Stimulated activated CD4-positive, alpha-beta T cell treated with anti-CD3 and anti-CD28 coated beads, Interleukin-2, amount 100 ng/mL, for 24 hours (primary cell): ENCODE measurements at regions not wholly inside any gene's neighbourhood (a gene's known extent, or its start where the extent isn't known, plus 50 kb on each side); places are given as distances from the start of the nearest gene placed in this dataset.
A peak's percentile ranks its signal among the peaks of the same experiment; 100 is the strongest.
"Not testable (repeated sequence)": the region's sequence is repeated elsewhere in the genome, so short reads cannot be mapped to it uniquely, and the experiment has no call there.

Source experiments
- DNase-seq, 2 donors: peaks; one replicate each; pipeline ENCODE4 v3.0.0-alpha.2; 2020

DNA sequence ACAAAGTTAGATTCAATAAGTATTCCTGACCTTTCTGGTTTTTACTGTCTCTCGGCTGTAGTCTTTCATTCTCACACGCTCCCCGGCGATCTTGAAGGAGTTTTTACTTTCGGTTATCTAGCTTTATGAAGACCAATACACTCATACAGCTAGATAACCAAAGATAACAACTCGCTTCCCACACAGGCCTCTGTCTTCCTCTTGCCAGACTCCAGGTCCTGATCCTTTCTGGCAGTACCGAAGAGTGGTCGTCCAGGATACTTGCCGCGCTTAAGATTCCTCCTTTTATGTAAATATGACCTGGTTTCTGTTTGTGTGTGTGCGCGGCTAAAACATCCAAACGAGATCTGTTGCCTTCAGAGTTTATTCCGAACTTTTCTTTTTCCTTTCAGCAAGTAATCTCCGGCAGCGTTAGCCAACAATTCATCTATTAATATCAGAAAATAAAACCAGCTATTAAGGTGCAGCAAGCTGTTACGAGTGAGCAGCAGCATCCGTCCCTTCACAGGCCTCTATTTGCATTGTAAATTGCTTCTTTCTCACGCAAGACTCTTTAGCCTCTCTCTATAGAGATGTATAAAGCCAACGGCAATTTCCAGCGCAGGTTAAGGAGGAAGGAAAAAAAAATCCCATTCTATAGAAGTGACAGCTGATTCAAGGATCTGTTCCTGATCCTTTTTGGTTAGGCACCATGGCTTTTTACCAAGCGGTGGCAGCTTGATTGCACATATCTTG, 216.1 kb downstream of the MEF2C start:
- no peak for DNase-seq

DNA sequence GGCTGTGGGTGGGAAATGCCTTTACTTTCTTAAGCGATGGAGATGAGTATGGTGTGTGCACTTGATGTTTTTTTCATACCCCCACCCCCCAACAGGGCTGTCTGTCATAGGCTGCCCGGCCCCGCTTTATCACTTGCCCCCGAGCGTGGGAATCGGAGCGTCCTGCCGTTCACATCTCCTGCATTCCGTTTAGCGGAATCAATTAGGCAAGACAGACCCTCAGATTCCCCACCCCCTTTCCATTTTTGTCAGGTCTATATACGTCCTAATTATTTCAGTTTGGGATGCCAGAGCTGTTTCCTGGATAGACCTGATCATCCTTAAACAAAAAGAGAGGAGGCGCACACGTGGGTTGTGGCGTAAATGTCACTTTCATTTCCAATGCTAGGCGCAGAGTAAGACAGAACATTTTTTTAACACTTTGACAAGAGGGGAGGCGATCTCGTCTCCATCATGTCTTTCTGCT, 217.2 kb downstream of the MEF2C start:
- DNase-seq = no peak

DNA sequence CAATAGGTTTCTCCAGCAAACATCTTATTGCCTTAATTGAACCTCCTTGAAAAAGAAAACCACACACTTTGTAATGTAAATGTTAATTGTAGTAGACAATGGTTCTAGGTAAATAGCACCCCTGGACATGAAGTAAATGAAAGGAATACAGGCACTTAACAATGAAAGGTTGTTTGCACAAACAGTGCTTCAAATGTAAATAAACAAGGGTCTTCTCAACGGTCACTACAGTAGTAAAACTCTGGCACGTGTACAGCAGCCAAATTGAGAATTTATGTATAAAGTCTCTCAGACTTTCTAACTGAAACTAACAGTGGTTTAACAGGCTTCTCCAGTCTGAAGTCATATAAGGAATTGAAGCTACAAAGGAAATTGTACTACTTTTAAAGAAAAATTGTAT, 218.3 kb downstream of the MEF2C start:
- DNase-seq = no peak

DNA sequence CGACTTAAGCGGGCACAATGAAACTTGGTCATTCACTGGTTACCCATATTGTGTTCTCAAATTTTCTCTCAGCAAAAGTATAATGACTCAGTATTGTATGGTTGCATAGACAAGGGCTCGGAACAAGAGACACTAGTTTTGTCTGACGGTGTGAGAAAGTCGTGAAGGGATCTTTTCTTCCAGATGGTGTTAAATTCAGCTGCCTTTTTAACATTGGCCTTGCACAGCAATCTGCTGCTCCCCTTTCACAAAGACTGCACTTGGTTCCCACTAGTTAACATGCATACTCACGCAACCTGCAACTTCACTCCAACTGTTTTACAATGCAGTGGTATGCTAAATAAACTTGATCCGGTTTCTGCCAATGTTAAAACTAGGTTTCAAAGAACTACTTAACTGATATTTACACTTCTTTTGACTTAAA, 219.2 kb downstream of the MEF2C start:
- DNase-seq = no peak

DNA sequence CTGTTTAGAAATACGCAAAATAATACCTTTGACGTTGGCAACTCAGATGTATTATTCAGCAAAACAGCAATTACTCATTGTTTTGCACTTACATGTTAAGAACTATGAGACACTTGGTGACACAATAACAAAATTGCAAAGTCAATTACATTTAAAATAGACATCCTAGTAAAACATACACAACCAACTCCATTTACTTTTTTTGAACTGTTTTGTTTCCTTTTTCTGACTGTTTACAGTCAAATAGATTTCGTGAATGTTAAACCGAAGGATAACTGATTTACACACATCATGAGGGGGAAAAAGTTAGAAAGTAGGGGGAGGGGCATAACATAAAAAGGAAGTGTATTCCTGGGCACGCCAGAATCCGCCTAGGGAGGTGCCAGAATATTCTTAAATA, 220.1 kb downstream of the MEF2C start:
- DNase-seq = no peak

DNA sequence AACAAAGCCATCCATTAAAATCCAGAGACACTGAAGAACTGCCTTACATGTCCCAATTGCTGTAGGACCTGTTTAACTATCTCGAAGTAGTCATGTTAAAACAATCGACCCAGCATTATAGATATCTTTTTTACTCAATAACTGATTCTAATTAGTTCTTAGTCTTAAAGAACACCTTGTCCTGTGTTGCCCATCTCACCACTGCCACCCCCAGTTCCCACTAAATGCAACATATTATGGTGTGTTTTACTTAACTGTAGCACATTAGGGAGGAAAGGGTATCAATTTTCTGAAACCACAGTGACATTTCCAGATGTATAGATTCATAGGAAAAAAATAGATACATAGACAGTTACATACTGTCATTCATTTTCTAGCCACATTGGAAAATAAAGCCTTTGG, 221.2 kb downstream of the MEF2C start:
- DNase-seq = no peak

DNA sequence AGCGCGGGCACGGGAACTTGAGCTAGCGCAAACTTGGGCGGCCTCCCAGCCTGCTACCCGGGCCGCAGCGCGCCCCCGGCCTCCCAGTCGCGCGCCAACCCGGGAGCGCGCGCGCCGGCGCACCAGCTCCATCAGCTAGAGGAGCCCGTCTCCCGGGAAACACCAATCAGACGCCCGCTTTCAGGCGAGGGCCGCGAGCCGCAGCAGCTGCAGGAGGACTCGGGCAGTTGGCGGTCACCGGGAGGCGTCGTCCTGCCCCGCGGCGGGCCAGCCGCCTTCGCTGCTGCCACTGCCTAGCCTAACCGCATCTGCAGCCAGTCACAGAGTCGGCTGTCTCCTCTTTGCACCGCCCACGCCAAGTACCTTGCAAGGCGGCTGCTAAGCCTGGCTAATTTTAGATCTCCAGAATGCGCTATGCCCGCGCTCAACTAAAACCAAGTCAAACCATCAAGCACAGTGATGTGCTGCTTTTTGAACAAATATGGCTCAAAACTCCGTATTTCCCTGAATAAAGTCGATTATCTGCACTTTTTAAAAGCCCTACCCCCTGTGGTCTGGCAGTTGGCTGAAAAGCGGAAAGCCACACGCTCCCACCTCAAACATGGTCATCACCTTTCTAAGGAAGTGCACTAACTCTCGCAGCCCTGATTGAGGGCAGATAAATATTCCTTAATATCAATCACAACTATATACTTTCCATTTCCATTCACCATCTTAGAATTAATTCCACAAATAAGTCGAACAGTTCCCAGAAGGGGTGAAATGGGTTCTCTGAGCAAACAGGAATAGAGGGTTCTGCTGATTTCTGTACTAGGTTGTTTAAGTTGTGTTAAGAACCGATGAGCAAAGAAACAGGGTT, 221.8 kb downstream of the MEF2C start:
- peak in 1 of 2 donors; percentile 48 for DNase-seq

DNA sequence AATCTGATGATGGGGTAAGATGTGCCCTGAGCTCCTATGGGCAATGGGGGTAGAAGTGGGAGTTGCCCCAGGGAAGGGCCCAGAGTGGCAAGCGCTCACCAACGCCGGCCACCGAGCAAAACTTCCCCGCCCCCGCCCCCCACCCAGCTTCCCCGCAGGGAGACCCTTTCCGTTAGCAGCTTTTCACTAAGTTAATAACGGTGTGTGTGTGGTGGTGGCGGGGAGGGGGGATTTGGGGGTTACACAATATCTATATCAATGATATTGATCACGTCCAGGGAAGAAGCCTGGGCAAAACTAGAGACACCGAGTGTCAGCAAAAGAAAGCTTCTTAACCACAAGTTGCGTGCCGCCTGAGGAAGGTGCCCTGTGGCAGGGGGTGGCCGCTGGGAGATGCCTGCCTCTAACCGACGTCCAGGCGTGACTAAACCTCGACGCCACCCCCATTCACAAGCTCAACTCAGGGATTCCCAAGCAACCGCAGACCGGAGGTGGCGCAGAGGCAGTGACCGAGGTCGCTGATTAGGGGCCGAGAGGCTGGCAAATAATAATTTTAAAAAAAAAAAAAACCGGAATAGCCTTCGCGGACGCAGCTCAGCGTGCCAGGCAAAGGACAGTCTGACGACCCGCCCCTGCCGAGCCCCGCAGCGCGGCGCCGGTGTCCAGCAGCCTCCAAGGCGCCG, 222.6 kb downstream of the MEF2C start:
- DNase-seq = no peak

DNA sequence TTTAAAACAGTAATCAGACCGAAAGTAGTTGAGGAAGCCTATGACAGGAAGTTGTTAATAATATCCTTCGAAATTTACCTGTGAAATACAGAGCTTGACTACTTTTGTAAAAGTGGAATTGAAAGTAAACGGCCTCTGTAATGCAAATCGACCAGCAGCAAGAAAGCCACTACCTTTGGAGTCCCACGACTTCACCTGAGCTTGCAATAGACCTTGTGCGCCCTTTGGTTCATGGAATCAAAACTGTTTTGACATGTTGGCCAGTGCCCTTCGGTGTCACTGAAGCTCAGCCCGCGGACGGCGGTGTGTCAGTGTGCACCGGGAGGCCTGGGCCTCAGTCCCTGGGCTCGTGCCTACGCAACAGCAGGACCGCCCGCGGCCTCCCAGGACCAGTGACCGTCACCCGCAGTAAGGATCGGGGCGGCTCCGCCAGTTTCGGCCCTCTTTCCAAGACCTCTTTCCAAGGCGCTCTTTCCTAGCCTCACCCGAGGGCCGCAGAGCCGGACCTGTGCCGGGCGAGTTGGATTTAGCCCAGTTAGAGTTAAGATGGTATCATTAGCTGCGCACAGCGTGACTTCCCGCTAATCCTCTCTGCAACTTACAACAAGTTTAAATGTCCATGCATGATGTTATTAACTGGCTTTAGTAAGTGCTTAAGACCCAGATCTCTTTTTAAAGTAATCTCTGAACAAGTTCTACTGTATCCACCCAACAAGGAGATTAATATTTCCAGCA, 223.3 kb downstream of the MEF2C start:
- no peak for DNase-seq

DNA sequence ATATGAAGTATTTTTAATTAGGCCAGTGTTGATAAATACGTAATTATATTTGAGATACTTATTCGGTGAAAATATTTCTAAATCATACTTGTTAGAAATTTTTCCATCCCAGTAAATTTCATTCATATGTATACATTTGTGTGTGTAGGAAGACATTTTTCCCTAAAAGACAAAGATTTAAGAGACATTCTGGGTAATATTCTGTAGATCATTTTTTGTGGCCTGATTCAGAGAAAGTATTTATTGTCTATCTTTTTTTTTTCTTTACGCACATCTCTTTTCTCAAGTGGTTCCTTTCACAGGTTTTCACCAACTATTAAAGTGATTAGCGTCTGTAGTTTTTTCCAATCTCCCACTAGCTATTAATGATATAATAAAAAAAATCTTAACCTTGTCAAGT, 224.1 kb downstream of the MEF2C start:
- no peak for DNase-seq

DNA sequence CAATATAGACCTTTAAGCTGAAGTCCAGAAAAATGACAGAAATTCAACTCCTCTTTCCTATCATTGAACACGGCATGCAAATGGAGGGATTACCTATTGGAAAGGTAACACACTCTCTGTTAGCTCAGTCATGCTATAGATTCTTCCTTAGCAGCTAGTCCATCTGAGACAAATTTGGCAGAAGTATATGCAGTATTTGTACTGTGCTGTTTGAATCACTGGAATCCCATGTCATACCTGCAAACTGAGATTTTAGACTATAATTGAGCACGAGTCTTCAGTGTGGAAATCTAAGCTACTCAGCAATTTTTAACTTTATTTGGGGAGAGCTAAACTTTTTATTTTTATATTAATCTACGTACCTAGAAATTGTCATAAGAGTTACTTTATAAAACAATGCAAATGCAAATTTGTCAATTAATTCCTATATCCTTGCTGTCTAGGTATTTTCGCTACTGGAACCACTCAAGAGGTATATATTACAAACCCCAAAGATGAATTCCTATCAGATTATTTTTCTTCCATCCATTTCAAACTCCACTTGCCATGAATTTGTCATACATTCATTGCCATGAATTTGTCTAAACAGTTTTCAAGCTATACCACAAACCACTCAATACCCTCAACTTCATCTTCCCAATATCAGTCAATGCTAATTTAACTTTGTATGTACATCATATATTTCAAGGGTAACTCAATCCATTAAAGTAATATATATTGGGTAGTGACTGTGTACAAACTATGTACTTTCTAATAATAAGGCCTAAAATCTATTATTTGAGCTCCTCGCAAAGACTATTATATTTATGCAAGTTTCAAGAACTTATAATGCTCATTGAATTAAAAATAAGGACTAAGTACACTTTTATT, 224.8 kb downstream of the MEF2C start:
- no peak for DNase-seq

DNA sequence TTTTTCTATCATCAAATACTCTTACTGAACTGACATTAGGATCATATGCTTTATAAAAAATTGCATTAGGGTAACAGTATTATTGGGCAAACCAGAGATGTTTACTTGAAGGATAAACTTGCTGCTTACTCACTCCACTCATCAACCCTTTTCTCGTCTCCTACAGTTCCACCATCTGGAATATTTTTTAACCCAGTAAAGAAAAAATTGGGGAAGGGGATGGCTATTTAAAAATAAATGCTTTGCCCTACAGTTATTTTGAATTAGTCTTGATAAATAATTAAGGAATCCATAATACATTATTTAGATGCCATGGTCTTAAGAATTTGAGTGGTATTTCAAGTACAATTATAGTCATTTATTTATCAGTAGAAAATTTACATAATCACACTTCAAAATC, 225.8 kb downstream of the MEF2C start:
- no peak for DNase-seq

DNA sequence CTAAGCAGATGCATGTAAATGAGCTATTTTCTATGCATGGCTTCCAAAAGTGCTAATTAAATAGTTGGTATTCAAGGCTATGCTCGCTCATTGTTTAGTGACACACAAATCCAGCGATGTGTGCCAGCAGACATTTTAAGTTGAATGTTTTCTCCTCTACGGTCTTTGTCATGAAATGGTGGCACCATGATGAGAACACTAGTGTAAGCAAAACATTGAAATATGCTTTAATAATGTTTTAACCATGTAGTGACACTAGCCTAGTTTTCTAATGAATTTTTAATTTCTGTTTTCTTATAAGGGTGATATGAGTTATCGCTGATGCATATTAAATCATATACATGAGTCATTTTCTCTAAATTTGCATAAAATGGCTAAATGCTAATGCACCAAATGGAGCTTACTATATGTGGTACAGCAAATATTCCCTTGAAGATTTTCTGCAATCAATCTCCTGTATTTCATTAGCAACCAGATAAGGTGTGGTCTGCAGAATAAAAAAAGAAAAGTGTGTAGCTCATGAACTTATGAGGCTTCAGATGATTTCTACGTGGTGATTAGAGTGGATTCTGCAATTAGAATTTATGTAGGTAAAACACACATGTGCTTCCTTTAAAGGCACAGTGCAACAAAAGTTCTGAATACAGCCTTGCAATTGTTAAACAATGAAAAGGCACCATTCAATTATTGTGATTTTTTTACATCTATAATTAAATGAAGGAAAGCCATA, 226.6 kb downstream of the MEF2C start:
- no peak for DNase-seq

DNA sequence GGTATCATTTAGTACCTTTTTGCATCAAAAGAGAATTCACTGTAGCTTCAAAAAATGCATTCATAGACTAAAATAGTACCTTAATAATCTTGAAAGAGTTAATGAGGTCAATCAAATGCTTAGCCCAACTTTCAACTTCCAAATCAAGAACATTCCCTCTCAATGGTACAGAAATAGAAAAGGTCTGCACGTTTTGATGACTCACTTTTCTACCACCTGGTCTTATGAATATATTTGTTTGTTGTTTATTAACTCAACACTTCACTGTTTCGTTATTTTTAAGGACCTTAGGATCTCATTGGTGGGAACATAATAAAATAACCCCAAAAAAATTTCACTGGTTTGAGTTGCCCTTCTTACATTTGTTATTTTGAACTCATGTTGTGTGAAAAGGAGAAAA, 229.5 kb downstream of the MEF2C start:
- no peak for DNase-seq

DNA sequence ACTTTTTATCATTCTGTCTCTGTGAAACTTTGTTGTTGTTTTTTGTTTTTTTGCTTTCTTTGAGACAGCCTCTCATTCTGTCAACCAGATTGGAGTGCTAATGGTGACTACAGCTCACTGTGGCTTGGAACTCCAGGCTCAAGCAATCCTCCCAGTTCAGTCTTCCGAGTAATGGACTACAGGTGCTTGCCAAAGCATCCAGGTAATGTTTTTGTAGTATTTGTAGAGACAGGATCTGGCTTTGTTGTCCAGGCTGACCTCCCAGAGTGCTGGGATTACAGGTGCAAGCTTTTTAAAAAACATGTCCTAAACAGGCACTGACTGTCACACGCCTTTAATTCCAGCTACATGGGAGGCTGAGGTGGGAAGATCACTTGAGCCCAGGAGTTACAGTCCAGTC, 235.1 kb downstream of the MEF2C start:
- no peak for DNase-seq

DNA sequence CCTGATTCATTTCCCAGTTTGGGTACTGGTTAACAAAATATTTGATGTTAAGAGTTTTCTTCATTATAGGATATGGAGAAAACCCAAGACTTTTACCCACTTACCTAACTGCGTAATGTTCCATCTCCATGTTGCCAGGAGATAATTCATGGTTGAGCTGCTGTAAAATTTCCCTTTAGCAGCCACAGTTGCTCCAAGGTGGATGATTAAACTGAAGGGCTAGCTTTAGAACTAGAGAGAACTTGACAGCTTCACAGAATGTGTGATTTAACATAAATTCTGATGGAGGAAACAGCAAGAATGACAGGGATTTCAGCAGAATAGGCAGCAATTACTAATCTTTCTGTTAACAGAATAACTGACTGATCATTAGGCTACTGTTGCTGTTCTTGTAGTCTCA, 236.1 kb downstream of the MEF2C start:
- no peak for DNase-seq

DNA sequence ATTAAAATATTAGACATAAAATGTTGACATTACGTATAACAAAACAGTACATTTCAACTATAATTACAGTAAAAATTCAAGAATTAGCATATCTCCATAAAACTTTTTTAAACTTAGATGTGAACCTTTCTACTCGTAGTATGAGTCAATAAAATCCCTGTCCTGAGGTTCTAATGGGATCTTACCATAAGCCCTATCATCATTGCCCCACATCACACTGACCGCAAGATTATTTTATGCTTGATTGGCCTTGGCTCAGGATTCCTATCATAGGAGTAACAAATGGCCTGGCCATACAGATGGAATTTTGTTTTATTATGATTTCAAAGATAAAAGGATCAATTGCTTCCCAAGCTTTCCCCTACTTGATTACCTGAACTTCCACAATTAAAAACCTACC, 238.3 kb downstream of the MEF2C start:
- no peak for DNase-seq

DNA sequence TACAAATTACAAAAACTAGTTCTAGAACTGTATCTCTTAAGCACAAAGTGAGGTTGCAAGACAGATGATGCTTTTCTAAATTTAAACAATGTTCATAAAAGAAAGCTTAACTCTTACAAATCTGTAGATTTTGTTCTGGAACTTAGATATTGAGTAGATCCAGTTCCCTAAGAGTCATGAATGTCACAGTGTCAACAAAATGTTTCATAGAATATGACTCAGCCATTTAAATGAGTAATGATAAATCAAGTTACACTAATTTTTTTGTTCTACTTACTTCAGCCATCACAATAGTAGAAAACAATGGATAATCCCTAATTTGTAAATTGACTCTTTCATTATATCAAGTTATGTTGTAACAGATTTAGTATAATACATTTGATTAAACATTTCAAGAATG, 239.7 kb downstream of the MEF2C start:
- no peak for DNase-seq

DNA sequence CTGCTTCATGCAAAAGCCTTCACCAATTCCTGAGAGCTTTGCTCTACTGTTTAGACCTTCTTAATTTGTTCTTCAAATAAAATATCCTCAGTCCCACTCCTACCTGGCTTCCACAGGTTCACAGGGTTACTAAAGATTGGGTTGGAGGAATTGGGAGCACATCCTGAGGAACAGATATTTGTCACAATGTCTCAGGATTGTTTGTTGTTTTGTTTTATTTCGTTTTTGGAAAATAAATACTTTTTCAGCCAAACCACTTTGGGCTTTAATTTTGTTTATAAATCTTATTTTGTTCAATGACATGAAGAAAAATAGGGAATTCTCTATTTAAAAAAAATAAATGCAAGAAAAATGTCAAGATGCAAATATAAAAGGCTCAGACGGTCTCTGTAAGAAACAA, 249.0 kb downstream of the MEF2C start:
- DNase-seq = no peak

DNA sequence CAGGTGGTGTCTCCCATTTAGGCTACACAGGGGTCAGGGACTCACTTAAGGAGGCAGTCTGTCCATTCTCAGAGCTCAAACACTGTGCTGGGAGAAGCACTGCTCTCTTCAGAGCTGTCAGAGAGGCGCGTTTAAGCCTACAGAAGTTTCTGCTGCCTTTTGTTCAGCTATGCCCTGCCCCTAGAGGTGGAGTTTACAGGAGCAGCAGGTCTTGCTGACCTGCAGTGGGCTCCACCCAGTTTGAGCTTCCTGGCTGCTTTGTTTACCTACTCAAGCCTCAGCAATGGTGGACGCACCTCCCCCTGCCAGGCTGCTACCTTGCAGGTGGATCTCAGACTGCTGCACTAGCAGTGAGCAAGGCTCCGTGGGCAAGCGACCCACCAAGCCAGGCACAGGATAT, 260.1 kb downstream of the MEF2C start:
- not testable (repeated sequence) for DNase-seq

DNA sequence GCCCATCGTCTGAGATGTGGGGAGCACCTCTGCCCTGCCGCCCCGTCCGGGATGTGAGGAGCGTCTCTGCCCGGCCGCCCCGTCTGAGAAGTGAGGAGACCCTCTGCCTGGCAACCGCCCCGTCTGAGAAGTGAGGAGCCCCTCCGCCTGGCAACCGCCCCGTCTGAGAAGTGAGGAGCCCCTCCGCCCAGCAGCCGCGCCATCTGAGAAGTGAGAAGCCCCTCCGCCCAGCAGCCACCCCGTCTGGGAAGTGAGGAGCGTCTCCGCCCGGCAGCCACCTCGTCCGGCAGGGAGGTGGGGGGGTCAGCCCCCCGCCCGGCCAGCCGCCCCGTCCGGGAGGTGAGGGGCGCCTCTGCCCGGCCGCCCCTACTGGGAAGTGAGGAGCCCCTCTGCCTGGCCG, 267.2 kb downstream of the MEF2C start:
- not testable (repeated sequence) for DNase-seq
